Uterus (tissue), 2 donors: ENCODE measurements at regions not wholly inside any gene's neighbourhood (a gene's known extent, or its start where the extent isn't known, plus 50 kb on each side); places are given as distances from the start of the nearest gene placed in this dataset.

Experiments used
- POLR2A ChIP-seq, 2 donors: fragments of 450-650 bp; IDR thresholded peaks; one replicate each; pipeline ENCODE4 v1.6.1; 2016; ENCODE audit warnings: antibody characterized with exemption in 2 of 2, mild to moderate bottlenecking in 1 of 2, moderate library complexity in 1 of 2
- TF ChIP-seq, protein P1 (sequence below), 4 experiments: fragments of 200-600 bp in 2 of 4; fragments of 450-650 bp in 2 of 4; sonication (generic) in 2 of 4; IDR thresholded peaks; one replicate each; pipeline ENCODE4 v1.5.1; 2016 to 2019; ENCODE audit warnings: antibody characterized with exemption in 4 of 4, mild to moderate bottlenecking in 2 of 4, moderate library complexity in 1 of 4

DNA sequence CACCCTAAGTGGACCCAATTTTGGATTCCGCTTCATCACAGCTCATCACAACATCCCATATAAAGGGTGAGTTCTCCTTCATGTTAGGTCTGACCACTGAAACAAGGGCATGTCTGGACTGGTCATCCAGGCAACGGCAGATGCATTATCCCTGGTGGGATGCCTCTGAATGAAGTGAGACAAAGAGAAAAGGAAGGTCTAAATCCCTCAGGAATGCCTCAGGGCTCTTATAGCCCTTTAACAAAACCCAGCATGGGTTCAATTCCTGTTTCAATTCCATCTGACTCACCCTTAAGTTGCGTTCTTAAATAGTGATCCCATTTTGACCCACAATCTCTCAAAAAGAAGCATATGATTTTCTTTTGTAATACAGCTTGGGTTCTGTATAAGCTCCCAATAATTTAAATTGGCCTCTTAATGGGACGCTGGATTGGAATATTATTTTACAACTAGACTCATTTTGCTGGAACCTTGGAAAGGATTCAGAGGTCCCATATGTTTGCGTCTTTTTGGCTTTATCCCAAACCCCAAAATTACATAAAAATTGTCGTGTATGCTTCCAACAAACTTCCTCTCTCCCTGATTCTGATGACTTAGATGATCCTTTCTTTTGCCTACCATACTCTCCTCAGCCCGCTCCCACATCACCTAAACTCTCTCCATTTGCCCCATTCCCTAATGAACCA lies 287.4 kb upstream of the ZP4 start:
- TF ChIP-seq, protein P1, sequence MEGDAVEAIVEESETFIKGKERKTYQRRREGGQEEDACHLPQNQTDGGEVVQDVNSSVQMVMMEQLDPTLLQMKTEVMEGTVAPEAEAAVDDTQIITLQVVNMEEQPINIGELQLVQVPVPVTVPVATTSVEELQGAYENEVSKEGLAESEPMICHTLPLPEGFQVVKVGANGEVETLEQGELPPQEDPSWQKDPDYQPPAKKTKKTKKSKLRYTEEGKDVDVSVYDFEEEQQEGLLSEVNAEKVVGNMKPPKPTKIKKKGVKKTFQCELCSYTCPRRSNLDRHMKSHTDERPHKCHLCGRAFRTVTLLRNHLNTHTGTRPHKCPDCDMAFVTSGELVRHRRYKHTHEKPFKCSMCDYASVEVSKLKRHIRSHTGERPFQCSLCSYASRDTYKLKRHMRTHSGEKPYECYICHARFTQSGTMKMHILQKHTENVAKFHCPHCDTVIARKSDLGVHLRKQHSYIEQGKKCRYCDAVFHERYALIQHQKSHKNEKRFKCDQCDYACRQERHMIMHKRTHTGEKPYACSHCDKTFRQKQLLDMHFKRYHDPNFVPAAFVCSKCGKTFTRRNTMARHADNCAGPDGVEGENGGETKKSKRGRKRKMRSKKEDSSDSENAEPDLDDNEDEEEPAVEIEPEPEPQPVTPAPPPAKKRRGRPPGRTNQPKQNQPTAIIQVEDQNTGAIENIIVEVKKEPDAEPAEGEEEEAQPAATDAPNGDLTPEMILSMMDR (IDR thresholded peaks at IDR 0.05): no peak
- no peak for TF ChIP-seq POLR2A (IDR thresholded peaks at IDR 0.05)
